A204.1 (cell line): ENCODE measurements at regions not wholly inside any gene's neighbourhood (a gene's known extent, or its start where the extent isn't known, plus 50 kb on each side); places are given as distances from the start of the nearest gene placed in this dataset.
"Not testable (repeated sequence)": the region's sequence is repeated elsewhere in the genome, so short reads cannot be mapped to it uniquely, and the experiment has no call there.

Experiments used
- FAIRE-seq: peaks from 2 replicates; lab custom pipeline; 2012; peaks lifted over from hg19 to GRCh38; lab: Jason Lieb, UNC

- FAIRE-seq, result no peak
Observed at GRCh38 chr2:180604077-180604476, 376.3 kb upstream of the UBE2E3 start.

- no peak for FAIRE-seq
Observed at GRCh38 chr2:180601016-180601415, 379.4 kb upstream of the UBE2E3 start.

GRCh38 chr2:180599804-180600203, 380.6 kb upstream of the UBE2E3 start:
- FAIRE-seq, result no peak

- no peak for FAIRE-seq
Observed at GRCh38 chr2:180597179-180597578, 383.2 kb upstream of the UBE2E3 start.

GRCh38 chr2:180596453-180596852, 384.0 kb upstream of the UBE2E3 start:
- FAIRE-seq, result no peak

- no peak for FAIRE-seq
Observed at GRCh38 chr2:180591947-180592346, 388.5 kb upstream of the UBE2E3 start.

GRCh38 chr2:180591093-180591781, 389.2 kb upstream of the UBE2E3 start:
- FAIRE-seq, result not testable (repeated sequence)

GRCh38 chr2:180583441-180584140, 396.8 kb upstream of the UBE2E3 start:
- no peak for FAIRE-seq

- FAIRE-seq, result no peak
Observed at GRCh38 chr2:180579388-180579787, 401.0 kb upstream of the UBE2E3 start.

- FAIRE-seq, result no peak
Observed at GRCh38 chr2:180578441-180578840, 402.0 kb upstream of the UBE2E3 start.

GRCh38 chr2:180577567-180577966, 402.8 kb upstream of the UBE2E3 start:
- FAIRE-seq, result no peak

- FAIRE-seq, result no peak
Observed at GRCh38 chr2:180573951-180574350, 406.5 kb upstream of the UBE2E3 start.

GRCh38 chr2:180572346-180572745, 408.1 kb upstream of the UBE2E3 start:
- FAIRE-seq, result no peak

- no peak for FAIRE-seq
Observed at GRCh38 chr2:180571559-180571958, 408.8 kb upstream of the UBE2E3 start.

- FAIRE-seq, result no peak
Observed at GRCh38 chr2:180570864-180571263, 409.5 kb upstream of the UBE2E3 start.

GRCh38 chr2:180564051-180564450, 416.4 kb upstream of the UBE2E3 start:
- FAIRE-seq, result no peak

- FAIRE-seq, result no peak
Observed at GRCh38 chr2:180562378-180562777, 418.0 kb upstream of the UBE2E3 start.

- FAIRE-seq, result no peak
Observed at GRCh38 chr2:180559771-180560170, 420.6 kb upstream of the UBE2E3 start.

GRCh38 chr2:180559038-180559437, 421.4 kb upstream of the UBE2E3 start:
- no peak for FAIRE-seq

GRCh38 chr2:180555391-180555965, 424.9 kb upstream of the UBE2E3 start:
- no peak for FAIRE-seq

- FAIRE-seq, result no peak
Observed at GRCh38 chr2:180554330-180554729, 426.1 kb upstream of the UBE2E3 start.

GRCh38 chr2:180553094-180553715, 427.2 kb upstream of the UBE2E3 start:
- FAIRE-seq, result no peak

- FAIRE-seq, result no peak
Observed at GRCh38 chr2:180542511-180542910, 437.9 kb upstream of the UBE2E3 start.
